ENCODE measurements at regions not wholly inside any gene's neighbourhood (a gene's known extent, or its start where the extent isn't known, plus 50 kb on each side); places are given as distances from the start of the nearest gene placed in this dataset.

GRCh38 chr14:42229294-42229693 lies 622.6 kb downstream of the LRFN5 start:
- TF ChIP-seq CTCF (conservative IDR thresholded peaks at IDR 0.05; ENCODE audit: low read depth, low read length) = no peak
- no peak for TF ChIP-seq EZH2 (IDR thresholded peaks at IDR 0.05; ENCODE audit: low read length, unreplicated experiment)

All from PC-3 (cell line).